IMR-90 (cell line): ENCODE measurements at regions not wholly inside any gene's neighbourhood (a gene's known extent, or its start where the extent isn't known, plus 50 kb on each side); places are given as distances from the start of the nearest gene placed in this dataset.

Experiments
- POLR2A ChIP-seq: IDR thresholded peaks from 2 replicates; pipeline ENCODE4 v1.6.1; 2012; ENCODE audit warnings: mild to moderate bottlenecking, low read depth, low read length
- SMC3 ChIP-seq: fragments of 150-350 bp; IDR thresholded peaks from 2 replicates; pipeline ENCODE4 v1.6.1; 2016; ENCODE audit warnings: low read depth, mild to moderate bottlenecking, antibody characterized with exemption, low read length, moderate library complexity
- TF ChIP-seq, protein P1 (sequence below): conservative IDR thresholded peaks from 2 replicates; pipeline ENCODE4 v1.5.1; 2012; ENCODE audit warnings: mild to moderate bottlenecking, low read depth, low read length, improper control_type of control experiment
- TF ChIP-seq, protein P2 (sequence below): fragments of 150-350 bp; IDR thresholded peaks from 2 replicates; pipeline ENCODE4 v1.6.1; 2017; ENCODE audit warnings: mild to moderate bottlenecking, antibody characterized with exemption, low read length, low read depth

DNA sequence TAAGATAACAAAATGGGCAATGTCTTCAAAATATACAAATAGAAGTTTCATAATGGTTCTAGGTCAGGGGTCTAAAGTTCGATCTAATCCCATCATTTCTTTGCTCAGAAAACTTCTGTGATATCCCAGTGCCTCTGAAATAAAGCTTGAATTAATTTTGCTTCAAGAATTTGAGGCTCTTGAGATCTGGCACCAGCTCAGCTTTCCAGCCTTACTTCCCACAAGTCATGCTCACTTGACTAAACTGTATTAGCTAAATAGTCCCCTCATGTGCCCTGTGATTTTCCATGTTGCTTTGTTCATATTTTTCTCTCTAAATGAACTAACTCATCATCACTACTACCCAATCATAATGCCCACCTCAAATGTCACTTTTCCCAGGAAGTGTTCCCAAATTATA lies 50.8 kb upstream of the MBNL3 start:
- TF ChIP-seq, protein P1, sequence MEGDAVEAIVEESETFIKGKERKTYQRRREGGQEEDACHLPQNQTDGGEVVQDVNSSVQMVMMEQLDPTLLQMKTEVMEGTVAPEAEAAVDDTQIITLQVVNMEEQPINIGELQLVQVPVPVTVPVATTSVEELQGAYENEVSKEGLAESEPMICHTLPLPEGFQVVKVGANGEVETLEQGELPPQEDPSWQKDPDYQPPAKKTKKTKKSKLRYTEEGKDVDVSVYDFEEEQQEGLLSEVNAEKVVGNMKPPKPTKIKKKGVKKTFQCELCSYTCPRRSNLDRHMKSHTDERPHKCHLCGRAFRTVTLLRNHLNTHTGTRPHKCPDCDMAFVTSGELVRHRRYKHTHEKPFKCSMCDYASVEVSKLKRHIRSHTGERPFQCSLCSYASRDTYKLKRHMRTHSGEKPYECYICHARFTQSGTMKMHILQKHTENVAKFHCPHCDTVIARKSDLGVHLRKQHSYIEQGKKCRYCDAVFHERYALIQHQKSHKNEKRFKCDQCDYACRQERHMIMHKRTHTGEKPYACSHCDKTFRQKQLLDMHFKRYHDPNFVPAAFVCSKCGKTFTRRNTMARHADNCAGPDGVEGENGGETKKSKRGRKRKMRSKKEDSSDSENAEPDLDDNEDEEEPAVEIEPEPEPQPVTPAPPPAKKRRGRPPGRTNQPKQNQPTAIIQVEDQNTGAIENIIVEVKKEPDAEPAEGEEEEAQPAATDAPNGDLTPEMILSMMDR: no peak
- TF ChIP-seq, protein P2, sequence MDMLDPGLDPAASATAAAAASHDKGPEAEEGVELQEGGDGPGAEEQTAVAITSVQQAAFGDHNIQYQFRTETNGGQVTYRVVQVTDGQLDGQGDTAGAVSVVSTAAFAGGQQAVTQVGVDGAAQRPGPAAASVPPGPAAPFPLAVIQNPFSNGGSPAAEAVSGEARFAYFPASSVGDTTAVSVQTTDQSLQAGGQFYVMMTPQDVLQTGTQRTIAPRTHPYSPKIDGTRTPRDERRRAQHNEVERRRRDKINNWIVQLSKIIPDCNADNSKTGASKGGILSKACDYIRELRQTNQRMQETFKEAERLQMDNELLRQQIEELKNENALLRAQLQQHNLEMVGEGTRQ: no peak
- TF ChIP-seq POLR2A (no peak), SMC3 (no peak)
